ENCODE measurements at regions not wholly inside any gene's neighbourhood (a gene's known extent, or its start where the extent isn't known, plus 50 kb on each side); places are given as distances from the start of the nearest gene placed in this dataset.

DNA sequence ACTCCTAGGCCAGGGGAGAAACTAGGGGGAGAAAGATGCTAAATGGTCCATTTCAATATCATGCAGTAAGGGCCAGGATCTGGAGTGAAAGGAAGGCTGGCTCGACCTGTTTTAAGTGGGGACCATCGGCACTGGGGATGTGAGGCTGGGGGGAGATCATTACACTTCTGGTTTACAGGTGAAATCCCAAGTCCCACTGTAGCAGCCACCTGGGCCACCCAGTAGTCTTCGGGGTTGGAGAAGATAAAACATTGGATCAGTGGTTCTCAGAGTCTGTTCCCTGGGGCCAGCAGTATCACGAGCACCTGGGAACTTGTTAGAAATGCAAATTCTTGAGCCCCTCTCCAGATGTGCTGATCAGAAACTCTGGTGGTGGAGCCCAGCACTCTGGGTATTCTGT is 111.3 kb upstream of the ALDH1B1 start:
- Mint-ChIP-seq H3K4me3 (no peak overlapping the region), H3K36me3 (ENCODE audit: low read depth) (no peaks in the 10 kb centered on the region), H3K27me3 (peaks cover 7% of the 10 kb centered on the region), H3K4me1 (no peaks in the 10 kb centered on the region), H3K9me3 (no peaks in the 10 kb centered on the region), H3K27ac (no peak overlapping the region)
- DNase-seq (no peak), ATAC-seq (ENCODE audit: low read depth) (no peak)
- intact Hi-C loops (cut with micrococcal nuclease): no loop called here
- ChIA-PET POLR2A (no interaction called here), CTCF (no interaction called here)
- TF ChIP-seq, protein P1, sequence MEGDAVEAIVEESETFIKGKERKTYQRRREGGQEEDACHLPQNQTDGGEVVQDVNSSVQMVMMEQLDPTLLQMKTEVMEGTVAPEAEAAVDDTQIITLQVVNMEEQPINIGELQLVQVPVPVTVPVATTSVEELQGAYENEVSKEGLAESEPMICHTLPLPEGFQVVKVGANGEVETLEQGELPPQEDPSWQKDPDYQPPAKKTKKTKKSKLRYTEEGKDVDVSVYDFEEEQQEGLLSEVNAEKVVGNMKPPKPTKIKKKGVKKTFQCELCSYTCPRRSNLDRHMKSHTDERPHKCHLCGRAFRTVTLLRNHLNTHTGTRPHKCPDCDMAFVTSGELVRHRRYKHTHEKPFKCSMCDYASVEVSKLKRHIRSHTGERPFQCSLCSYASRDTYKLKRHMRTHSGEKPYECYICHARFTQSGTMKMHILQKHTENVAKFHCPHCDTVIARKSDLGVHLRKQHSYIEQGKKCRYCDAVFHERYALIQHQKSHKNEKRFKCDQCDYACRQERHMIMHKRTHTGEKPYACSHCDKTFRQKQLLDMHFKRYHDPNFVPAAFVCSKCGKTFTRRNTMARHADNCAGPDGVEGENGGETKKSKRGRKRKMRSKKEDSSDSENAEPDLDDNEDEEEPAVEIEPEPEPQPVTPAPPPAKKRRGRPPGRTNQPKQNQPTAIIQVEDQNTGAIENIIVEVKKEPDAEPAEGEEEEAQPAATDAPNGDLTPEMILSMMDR (IDR thresholded peaks at IDR 0.05): no peak

DNA sequence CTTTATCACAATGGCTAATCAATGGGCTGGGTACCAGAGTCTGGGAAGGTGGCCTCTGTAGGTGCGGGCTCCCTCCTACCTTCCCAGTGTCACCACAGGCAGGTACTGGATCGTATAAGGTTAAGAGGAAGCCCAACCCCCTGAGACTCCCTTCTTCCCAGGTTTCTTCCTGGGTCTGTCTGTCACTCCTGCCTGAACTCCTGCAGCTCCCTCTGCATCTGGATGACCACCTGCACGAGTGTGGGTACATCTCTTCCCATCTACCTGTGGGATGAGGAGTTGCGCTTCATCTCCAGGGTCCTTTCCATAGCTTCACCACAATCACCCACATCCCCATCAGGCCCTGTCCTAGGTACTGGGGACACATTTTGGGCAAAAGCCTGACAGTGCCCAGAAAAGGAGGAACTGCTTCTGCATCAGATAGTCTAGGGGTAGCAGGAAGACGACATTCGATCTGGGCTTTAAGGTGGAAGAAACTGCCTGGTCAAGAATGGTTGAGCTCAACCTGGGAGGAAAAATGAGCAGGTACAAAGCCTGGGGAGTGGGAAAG is 112.2 kb upstream of the ALDH1B1 start:
- no peak overlapping the region for H3K4me3 Mint-ChIP-seq

DNA sequence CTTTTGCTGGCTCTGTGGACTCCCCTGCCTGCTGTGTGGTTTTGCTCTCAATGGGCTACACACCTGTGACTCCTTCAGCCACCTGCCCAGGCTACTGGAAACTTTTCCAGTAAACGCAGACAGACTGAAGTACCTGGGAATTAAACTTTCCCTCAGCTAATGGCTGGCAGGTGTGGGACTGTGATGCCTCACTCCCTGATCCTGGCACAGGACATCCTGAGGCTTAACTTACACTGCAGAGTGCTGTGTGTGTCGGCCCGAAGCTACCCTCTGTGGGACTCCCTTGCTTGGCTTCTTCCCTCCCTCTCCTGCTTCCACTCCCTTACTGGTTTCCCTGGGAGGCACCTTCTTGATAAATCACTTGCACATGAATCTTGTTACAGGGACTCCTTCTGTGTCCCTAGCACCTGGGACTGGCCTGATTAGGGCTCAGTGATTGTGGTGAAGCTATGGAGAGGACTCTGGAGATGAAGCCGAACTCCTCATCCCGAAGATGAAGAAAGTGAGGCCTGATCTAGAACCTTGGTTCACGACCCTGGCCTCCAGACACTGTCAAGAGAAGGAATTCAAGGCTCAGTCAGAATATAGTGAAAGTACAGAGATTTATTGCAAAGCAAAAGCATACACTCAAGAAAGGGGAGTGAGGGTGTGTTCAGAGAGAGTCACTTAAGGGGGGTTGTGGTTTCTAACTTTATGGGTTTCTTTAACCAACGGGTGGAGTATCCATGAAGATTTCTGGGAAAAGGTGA is 113.4 kb upstream of the ALDH1B1 start:
- Mint-ChIP-seq H3K9me3 (no peaks in the 10 kb centered on the region), H3K4me1 (no peaks in the 10 kb centered on the region), H3K27ac (no peak overlapping the region), H3K4me3 (no peak overlapping the region), H3K27me3 (peaks cover 4% of the 10 kb centered on the region), H3K36me3 (ENCODE audit: low read depth) (no peaks in the 10 kb centered on the region)
- DNase-seq (no peak), ATAC-seq (ENCODE audit: low read depth) (no peak)
- CTCF ChIA-PET: no interaction called here
- POLR2A ChIA-PET: interaction anchor here (0.5 kb wide), 1 partner anchor 191 kb away, joined by 3 read pairs; no protein-coding TSS in a partner anchor
- TF ChIP-seq, protein P1 (IDR thresholded peaks at IDR 0.05): no peak
- intact Hi-C loops (cut with micrococcal nuclease): no loop called here

More for the DNA sequence above, 112.2 kb upstream of the ALDH1B1 start:
- no peaks in the 10 kb centered on the region for H3K4me1 Mint-ChIP-seq
- TF ChIP-seq, protein P1 (IDR thresholded peaks at IDR 0.05): no peak
- peaks cover 7% of the 10 kb centered on the region for H3K27me3 Mint-ChIP-seq
- ChIA-PET CTCF (no interaction called here), POLR2A (no interaction called here)
- intact Hi-C loops (cut with micrococcal nuclease): no loop called here
- DNase-seq: no peak
- H3K9me3 Mint-ChIP-seq: no peaks in the 10 kb centered on the region
- H3K27ac Mint-ChIP-seq: no peak overlapping the region
- no peaks in the 10 kb centered on the region for H3K36me3 Mint-ChIP-seq (ENCODE audit: low read depth)
- ATAC-seq (ENCODE audit: low read depth): no peak

DNA sequence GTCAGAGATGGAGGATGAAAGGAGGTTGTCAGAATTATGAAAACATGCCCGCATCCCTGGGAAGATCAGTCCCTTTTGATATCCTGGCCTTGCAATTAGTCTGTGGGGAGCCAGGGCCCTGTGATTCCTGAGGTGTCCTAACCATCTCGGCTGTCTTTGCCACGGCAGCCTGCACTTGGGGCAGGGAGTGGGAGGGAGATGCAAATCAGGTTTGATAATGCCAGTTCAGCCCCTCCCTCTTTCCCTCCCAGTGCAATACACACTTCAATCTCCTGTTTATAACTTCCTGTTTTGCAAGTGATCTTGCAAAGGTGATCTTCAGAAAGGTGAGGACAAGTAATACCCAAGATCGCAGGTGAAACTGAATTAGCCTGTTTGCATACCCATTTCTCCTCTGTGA is 114.0 kb upstream of the ALDH1B1 start:
- H3K9me3 Mint-ChIP-seq: no peaks in the 10 kb centered on the region
- ATAC-seq (ENCODE audit: low read depth): no peak
- DNase-seq: no peak
- intact Hi-C loops (cut with micrococcal nuclease): no loop called here
- CTCF ChIA-PET: no interaction called here
- no peaks in the 10 kb centered on the region for H3K4me1 Mint-ChIP-seq
- H3K27me3 Mint-ChIP-seq: peaks cover 4% of the 10 kb centered on the region
- POLR2A ChIA-PET: no interaction called here
- no peak overlapping the region for H3K4me3 Mint-ChIP-seq
- no peaks in the 10 kb centered on the region for H3K36me3 Mint-ChIP-seq (ENCODE audit: low read depth)
- TF ChIP-seq, protein P1 (IDR thresholded peaks at IDR 0.05): no peak
- no peak overlapping the region for H3K27ac Mint-ChIP-seq

DNA sequence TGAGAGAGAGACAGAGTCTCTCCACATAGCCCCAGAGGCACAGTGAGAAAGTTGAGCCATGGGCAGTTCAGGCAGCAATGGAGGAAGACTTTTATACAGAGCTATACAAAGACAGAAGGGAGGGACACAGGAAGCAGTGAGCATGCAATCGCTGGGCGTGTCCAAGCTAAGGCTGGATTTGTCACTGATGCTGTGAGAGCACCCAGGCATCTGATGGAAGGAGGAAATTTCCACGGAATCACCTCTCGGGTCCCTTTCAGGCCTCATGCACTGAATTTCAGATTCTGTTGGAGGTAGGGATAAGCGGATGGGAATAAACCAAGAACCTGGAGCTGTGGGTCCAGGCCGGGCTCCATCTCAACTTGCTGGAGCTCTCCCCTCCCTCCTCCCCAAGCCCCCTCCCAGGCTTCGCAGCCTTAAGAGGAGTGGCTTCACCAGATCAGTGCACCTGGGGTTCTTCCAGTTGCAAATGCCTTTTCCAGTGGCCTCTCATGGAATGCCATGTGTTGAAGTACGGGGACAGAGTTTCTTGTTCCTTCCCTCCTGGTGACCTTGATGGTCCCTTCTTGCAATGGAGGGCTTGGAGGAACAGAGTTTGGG is 114.8 kb upstream of the ALDH1B1 start:
- no peaks in the 10 kb centered on the region for H3K36me3 Mint-ChIP-seq (ENCODE audit: low read depth)
- no peak for DNase-seq

More for the DNA sequence above, 114.8 kb upstream of the ALDH1B1 start:
- Mint-ChIP-seq H3K27me3 (peaks cover 4% of the 10 kb centered on the region), H3K9me3 (no peaks in the 10 kb centered on the region), H3K4me1 (no peaks in the 10 kb centered on the region), H3K4me3 (no peak overlapping the region), H3K27ac (no peak overlapping the region)
- TF ChIP-seq, protein P1 (IDR thresholded peaks at IDR 0.05): no peak
- ChIA-PET POLR2A (no interaction called here), CTCF (no interaction called here)
- ATAC-seq (ENCODE audit: low read depth): no peak
- intact Hi-C loops (cut with micrococcal nuclease): no loop called here
